Posterior vena cava (tissue), 2 donors: ENCODE measurements at regions not wholly inside any gene's neighbourhood (a gene's known extent, or its start where the extent isn't known, plus 50 kb on each side); places are given as distances from the start of the nearest gene placed in this dataset.
"Not testable (repeated sequence)": the region's sequence is repeated elsewhere in the genome, so short reads cannot be mapped to it uniquely, and the experiment has no call there.

Experiments used
- DNase-seq: peaks from one replicate; pipeline ENCODE4 v3.0.0-alpha.2; 2020; ENCODE audit warnings: low spot score
- intact Hi-C, 2 donors: fragments of 100-400 bp; cut with DNase I; formaldehyde crosslinking; loops; one replicate each; pipeline versions ENCODE4 v1.14.1 to v1.14.2; 2022 to 2023
- donor health status: DM: yes; HTN: yes; CAD: no.
- donor health status: DM: yes; HTN: yes; CAD: no.

DNA sequence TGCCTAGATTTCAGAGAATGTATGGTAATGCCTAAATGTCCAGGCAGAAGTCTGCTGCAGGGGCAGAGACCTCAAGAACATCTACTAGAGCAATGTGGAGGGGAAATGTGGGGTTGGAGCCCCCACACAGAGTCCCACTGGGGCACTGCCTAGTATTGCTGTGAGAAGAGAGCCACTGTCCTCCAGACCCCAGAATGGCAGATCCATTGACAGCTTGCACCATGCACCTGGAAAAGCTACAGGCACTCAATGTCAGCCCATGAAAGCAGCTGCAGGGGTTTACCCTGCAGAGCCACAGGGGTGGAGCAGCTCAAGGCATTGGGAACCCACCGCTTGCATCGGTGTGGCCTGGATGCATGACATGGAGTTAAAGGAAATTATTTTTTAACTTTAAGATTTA lies 314.1 kb downstream of the CYRIA start:
- DNase-seq = no peak
- intact Hi-C loops = no loop called here

DNA sequence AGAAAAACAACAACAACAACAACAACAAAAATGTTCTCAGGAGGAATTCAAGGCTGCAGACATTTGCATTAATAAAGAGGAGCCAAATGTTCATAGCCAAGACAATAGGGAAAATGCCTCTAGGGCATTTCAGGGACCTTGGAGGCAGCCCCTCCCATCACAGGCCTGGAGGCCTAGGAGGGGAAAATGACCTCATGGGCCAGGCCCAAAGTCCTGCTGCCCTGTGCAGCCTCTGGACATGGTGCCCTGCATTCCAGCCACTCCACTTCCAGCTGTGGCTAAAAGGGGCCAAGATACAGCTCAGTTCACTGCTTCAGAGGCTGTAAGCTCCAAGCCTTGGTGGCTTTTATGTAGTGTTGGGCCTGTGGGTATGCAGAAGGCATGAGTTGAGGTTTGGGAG lies 314.5 kb downstream of the CYRIA start:
- intact Hi-C loops = no loop called here
- DNase-seq = no peak

DNA sequence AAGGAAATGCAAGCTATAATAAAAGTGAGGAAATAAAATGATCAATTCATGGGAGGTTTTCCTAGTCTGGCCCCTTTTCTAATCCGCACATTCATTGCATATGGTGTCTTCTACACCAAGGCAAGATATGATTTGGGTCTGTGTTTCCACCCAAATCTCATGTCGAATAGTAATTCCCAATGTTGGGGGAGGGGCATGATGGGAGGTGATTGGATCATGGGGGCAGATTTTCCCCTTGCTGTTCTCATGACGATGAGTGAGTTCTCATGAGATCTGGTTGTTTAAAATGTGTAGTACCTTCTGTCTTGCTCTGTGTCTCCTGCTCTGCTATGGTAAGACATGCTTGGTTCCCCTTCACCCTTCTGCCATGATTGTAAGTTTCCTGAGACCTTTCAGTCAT lies 315.4 kb downstream of the CYRIA start:
- DNase-seq = no peak
- intact Hi-C loops = no loop called here

DNA sequence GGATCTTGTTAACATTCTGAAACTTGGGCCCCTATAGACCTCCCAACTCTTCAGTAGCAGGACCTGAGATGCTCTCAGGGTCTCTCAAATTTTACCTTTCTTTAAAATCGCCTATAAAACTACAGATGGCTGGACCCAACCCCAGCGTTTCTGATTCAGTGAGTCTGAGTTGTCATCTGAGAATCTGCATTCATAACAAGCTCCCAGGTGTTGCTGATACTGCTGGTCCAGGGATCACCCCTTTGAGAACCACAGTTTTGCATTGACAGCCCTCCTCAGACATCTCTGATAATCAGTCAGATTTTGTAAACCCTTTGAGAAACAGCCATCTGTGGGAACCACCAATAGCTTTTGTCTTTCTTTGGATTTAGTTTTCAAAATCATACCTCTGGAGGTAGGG lies 315.8 kb downstream of the CYRIA start:
- DNase-seq = no peak
- intact Hi-C loops = no loop called here

DNA sequence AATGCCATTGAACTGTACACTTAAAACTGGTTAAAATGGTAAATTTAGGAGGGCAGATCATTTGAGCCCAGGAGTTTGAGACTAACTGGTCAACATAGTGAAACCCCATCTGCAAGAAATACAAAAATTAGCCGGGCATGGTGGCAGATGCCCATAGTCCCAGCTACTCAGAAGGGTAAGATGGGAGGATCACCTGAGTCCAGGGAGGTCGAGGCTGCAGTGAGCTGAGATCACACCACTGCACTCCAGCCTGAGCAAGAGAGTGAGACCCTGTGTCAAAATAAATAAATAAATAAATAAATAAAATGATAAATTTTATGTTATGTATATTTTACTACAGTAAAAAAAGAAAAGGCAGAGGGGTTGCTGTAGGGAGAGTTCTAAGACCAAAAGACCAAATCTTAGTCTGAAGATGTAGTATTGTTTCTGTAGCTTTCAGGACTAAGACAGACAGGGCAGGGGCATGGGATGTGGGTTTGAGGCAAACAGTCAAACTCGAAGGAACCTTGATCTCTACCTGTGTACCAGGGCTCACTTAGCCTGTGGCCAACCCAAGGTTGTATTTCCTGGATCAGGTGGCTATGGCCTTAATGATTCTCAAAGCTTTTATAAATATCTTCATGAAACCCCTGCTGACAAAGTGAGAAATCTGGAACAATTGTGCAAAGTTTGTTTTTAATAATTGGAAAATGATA lies 316.7 kb downstream of the CYRIA start:
- no peak for DNase-seq
- intact Hi-C loops = no loop called here

DNA sequence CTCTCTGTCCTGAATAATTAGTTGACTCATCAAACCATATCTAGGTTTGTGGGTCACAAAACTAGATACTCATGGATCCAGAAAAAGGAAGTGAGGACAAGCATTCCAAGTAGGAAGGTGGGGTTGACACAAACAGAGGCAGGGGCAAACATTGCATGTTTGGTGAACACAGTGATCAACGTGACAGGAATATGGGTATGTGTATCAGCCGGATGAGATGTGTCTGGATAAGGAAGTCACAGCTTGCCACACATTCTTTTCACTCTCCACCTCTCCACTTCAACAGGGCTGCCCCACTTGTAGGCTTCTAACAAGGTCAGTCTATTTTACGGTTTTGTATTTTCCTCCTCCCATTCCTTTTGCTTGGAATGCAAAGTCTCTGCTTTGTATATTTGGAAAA lies 319.0 kb downstream of the CYRIA start:
- intact Hi-C loops = no loop called here
- no peak for DNase-seq

DNA sequence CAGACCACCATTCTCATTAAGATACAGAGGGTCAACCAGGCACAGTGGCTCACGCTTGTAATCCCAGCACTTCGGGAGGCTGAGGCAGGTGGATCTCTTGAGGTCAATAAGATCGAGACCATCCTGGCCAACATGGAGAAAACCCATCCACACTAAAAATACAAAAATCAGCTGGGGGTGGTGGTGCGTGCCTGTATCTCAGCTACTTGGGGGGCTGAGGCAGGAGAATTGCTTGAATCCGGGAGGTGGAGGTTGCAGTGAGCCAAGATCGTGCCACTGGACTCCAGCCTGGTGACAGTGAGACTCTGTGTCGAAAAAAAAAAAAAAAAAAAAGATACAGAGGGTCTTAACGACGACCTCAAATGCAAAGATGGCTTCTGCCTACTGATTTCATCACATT lies 320.4 kb downstream of the CYRIA start:
- intact Hi-C loops, DNase-seq: not testable (repeated sequence)

DNA sequence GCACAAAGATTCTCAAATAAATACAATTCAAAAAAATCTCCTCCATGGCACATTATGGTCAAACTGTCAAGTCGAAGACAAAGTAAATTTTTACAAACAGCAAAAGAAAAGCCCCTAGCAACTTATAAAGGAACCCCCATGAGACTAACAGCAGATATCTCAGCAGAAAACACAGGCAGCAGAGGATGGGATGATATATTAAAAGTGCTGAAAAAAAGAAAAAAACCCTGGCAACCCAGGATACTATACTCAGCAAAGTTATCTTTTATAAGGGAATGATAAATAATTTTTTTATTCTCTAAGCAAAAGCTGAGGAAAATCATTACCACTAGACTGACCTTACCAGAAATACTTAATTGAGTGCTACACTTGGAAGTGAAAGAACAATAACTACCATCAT lies 326.4 kb downstream of the CYRIA start:
- intact Hi-C loops = no loop called here

DNA sequence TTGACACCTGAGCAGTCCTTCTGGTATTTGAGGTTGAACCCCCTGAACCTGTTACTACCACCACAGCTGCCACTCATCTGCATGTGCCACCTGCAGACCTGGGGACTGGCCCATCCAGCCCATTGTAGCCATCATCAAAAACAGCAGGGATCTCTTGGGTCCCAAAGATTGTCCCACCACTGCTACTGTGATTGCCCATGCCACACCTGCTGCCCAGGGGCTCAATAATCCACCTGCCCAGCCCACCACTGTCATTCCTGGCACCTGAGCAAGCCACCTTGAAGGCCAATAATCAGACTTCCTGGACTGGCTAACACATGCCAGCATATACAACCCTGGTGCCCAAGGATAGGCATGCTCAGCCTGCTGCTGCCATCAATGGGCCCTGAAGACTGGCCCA lies 327.6 kb downstream of the CYRIA start:
- DNase-seq = no peak
- intact Hi-C loops = no loop called here

More for the DNA sequence above, 326.4 kb downstream of the CYRIA start:
- DNase-seq = no peak

DNA sequence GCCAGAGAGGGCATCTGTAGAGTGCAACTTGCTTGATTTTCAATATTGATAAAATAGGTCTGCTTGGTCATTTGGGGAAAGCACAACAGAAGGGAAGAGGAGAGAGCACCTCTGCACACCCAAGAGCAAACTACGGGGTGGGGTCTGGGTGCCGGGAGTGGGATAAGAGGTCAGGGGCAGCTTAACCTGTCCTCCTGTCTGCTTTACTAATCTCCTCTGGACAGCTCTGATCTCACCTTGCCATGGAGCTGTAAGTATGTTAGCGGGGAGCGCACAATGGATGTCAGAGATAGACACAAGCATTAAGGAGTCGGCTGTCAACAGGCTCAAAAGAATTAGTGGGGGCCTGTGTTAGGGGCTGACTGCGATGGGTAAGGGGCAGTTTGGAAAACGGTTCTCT lies 328.7 kb downstream of the CYRIA start:
- DNase-seq = no peak
- intact Hi-C loops = no loop called here

DNA sequence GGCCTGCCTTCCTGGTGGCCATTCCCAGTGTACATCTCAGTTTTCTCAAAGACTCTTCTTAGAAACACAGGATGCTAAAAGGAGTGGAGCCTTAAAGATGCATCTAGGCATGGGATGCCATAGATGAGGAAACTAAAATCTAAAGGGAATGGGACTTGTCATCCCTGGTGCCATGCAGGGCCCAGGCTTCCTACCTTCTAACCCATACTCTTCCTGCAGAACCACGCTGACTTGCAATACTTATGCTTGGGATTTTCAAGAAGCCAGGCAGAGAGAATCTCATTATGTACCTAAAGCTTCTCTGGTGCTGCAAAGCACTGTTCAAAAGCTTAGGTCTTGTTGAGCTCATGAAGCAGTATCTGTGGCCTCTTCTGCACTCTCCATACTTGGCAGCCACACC lies 329.1 kb downstream of the CYRIA start:
- intact Hi-C loops = no loop called here
- DNase-seq = no peak

DNA sequence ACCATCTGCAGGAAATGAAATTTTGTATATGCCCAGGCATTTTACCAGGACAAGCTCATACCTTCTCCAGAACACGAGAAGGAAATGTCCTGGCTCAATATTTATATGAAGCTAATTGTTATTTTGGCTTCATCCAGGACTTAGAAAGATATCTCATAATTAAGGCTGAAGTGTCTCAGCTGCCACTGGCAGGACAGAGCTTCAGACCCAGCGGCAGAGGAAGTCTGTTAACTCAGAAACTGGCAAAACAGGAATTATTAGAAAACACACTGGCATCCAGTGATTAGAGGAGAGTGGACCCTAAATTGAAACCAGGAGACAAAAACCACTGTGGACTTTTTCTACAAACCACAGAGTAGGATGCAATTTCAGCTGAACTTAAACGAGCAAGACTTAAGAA lies 329.7 kb downstream of the CYRIA start:
- no peak for DNase-seq
- intact Hi-C loops = no loop called here

DNA sequence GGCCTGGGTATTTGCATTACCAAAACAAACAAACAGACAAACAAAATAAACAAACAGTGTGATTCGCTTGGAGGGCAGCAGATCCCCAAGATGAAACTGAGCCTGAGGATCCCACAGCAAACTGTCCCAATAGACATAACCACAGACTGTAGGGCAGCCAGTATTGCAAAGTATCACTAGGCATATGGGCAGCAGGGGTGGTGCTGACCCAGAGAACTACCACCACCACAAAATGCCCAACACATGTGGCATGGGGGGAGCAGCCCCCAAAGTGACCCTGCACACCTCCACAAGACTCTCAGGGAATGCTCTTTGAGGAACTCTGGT lies 330.1 kb downstream of the CYRIA start:
- intact Hi-C loops = no loop called here

DNA sequence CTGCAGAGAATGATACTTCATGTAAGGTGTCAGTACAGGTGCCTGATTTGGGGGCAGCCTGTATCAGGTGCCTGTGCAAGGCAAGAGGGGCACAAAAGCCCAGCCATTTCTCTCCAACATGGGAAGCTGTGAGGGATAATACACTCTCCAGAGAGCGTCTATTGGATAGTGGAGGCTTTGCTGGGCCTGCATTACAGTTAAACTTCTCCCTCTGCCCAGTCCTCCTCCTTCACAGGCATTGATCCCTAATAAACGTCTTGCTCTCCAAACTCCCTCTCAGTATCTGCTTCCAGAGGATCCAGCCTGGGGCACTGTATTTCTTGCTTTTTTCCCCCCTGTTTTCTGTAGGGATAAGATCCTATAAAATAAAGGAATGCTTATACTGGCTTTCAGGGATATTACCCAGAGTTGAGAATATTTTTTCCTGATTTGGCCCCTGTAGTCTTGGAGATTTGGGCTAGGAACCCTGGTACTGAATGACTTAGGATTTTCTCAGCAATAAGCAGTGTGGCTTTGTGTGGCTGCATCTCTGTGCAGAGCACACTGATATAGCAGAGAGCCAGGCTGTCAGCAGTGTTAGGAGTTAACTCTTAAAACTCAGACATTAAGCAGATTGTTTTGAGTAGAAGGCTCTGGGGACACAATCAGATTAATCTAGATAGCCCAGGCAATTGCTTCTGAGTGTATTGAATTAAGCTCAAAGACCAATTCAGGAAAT lies 330.6 kb downstream of the CYRIA start:
- intact Hi-C loops = no loop called here
- no peak for DNase-seq

More for the DNA sequence above, 330.1 kb downstream of the CYRIA start:
- DNase-seq = no peak

DNA sequence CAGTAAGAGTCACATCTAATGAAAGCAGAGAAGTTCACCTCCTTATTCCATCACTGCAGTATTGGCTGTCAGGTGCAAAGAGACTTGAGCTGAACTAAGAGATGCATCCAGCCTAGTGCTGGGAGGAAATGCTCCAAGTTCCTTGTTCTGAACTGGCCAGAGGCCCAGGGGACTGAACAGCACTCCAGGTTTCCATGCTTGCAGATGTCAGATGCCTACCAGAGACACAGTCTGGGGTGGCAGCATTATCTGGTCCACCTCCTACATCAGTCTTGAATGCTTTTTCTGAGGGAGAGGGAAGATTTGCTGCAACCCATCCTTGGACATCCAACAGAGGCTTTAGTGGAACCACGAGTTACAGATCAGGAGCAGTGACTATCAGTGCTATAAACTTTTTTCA lies 331.3 kb downstream of the CYRIA start:
- intact Hi-C loops = no loop called here
- DNase-seq = no peak

DNA sequence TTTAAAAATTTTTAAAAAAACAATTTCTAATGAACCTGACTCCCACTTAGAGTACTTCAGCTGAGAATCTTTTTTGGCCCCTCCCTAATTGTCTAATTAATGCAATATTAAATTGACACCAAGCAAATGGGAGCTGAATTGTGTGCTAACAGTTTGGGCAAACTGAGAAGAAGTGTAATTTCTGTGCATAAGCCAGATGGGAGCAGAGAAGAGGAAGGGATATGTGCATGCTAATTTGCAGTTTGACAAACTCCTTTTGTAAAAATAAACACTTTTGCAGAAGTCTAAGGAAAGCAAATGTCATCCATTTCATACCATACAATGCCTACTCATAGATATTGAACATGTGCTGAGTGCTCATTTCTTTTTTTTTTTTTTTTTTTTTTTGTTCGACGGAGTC lies 332.0 kb downstream of the CYRIA start:
- intact Hi-C loops = no loop called here
- DNase-seq = no peak

DNA sequence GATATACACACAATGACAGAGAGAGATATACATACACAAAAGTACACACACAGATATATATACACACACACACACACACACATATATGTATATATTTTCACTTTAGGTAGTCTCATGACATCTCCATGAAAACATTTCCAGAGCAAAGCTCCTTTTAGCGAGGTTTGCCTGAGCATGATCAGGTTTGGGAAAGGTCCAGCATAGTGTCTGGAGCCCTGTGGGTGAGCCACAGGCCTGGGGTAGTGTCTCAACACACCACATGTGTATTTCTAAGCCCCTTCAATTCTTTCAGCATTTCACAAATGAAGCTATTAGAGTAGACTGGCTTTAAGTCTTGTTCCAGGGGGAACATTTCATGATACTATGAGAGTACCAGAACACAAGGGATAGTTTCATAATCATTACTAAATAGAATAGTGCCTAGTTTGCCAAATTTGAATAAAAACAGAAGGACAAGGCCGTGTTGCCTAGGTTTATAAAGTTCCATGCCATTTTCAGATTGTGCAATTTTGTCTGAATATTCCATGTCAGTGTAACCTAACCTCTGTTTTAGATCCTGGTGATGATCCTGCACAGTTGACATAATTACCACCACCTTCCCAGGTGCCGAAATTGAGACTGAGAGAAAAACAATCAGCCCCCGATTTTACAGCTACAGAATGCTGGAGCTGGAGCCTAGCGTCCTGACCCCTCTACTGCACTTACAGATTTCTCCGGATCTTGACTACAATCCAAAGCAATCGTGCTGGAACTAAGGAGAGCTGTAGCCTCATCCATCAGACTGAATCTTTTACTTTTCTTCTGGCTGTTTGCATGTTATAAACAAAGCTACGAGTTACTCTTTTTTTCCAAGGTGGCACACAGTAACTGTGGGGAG lies 332.7 kb downstream of the CYRIA start:
- intact Hi-C loops = no loop called here
- DNase-seq = no peak

DNA sequence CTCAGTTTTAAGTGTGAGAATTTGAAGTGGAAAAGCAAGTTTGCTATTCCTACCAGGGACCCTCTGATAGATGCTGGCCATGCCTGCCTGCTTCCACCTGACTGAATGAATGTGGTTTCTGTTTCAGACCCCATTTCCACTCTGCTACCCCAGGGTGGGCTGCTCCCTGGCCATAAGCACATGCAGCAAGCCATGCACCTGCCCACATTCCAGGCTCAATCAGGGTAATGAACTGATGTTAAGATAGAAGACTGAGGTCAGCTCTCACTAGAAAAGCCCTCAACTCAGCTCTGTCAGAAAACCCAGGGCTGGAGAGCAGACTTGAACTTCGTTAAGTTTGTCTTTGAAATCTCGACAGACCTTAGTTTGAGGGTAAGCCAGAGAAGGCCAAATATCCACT lies 333.9 kb downstream of the CYRIA start:
- intact Hi-C loops = no loop called here
- DNase-seq = no peak

DNA sequence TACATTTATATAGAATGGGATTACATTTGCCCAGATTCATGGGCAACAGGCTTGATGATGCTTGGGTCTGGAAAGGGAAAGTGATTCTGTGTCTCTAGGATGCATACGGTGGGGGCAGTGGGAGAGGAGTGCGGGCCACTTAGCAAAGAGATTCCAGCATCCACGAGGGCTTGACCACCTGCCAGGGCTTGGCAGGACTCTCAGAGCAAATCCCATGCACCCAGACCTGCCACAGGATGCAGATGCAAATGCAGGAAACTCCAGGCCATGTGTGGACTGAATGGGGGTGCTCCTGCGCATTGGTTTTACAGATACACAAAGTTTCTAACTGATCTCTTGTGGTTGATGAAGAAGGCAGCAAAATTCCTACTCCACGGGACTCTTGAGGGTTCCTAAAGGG lies 334.7 kb downstream of the CYRIA start:
- no peak for DNase-seq
- intact Hi-C loops = no loop called here

DNA sequence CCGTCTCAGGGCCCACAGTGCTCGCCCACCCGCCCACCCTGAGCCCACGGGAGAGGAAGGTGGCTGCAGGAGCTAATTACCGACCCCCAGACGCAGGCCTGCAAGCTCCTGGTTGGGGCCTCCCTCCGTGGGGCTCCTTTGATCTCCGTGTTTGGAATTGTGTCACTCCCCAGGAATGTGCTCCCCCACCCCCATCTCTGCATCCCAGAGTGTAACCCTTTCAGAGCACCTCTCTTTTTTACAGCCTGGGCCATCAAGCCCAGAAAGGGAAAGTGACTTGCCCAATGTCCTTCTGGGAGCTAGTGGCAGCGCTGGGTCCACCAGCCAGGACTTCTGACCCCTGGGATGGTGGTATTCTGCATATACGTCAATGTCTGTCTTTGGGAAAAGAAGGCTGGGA lies 335.1 kb downstream of the CYRIA start:
- intact Hi-C loops = no loop called here
- no peak for DNase-seq

DNA sequence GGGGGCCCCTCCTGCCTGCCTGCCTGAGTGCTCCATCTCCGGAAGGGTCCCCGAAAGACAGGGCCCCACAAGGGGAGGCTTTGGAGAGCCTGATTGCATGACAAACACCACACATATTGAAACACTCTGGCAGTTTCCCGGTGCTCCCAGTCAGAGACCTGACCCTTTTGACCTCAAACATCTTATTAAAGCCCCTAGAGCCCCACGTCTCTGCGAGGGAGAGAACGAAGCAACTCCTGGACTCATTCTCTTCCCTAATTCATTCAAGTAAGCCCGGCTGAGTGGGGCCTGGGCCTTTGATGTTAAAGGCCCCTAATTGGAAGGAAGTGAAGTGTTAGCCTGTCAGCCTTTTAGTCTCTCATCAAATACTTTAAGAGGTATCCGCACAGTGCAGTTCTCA lies 335.6 kb downstream of the CYRIA start:
- no peak for DNase-seq
- intact Hi-C loops = no loop called here
